H1 (cell line): ENCODE measurements at regions not wholly inside any gene's neighbourhood (a gene's known extent, or its start where the extent isn't known, plus 50 kb on each side); places are given as distances from the start of the nearest gene placed in this dataset.
A peak's percentile ranks its signal among the peaks of the same experiment; 100 is the strongest.

ENCODE experiments used
- CTCF ChIA-PET: fragments of 300-600 bp; sonication (Branson Sonifier 250); formaldehyde crosslinking; loops from one replicate; lab custom pipeline; 2021; ENCODE audit not compliant: partially characterized antibody; lab: Charles Lee
- POLR2A ChIA-PET: fragments of 300-600 bp; sonication (Branson Sonifier 250); formaldehyde crosslinking; loops from one replicate; lab custom pipeline; 2021; ENCODE audit warnings: inconsistent platforms; ENCODE audit not compliant: partially characterized antibody; lab: Charles Lee
- DNase-seq, 2 experiments: peaks; one replicate each; pipeline versions ENCODE4 v3.0.0 to v3.0.0-alpha.2; 2010 to 2022; ENCODE audit warnings: low spot score in 2 of 2, low read depth in 1 of 2, mixed read lengths in 1 of 2
- FAIRE-seq: peaks from 2 replicates; lab custom pipeline; 2011; peaks lifted over from hg19 to GRCh38; lab: Jason Lieb, UNC
- H2AFZ ChIP-seq: 2 replicates; pipeline ENCODE4 v1.8.1; 2012; ENCODE audit warnings: low read length, inconsistent platforms
- H2AK5ac ChIP-seq: 2 replicates; pipeline ENCODE4 v1.6.1; 2013; ENCODE audit warnings: low read depth, low read length
- H2BK120ac ChIP-seq: replicated peaks from 2 replicates; pipeline ENCODE3; 2013; ENCODE audit warnings: low read depth, low read length, inconsistent platforms
- H2BK12ac ChIP-seq: 2 replicates; pipeline ENCODE4 v1.6.1; 2013; ENCODE audit warnings: low read depth, low read length
- H2BK15ac ChIP-seq: 2 replicates; pipeline ENCODE4 v1.6.1; 2013; ENCODE audit warnings: low read length
- H2BK20ac ChIP-seq: 2 replicates; pipeline ENCODE4 v1.6.1; 2013; ENCODE audit warnings: low read length
- H2BK5ac ChIP-seq: 2 replicates; pipeline ENCODE4 v1.6.1; 2013; ENCODE audit warnings: low read depth, low read length
- H3K14ac ChIP-seq: 2 replicates; pipeline ENCODE4 v1.6.1; 2013; ENCODE audit warnings: inconsistent platforms; ENCODE audit not compliant: insufficient read length
- H3K18ac ChIP-seq: 2 replicates; pipeline ENCODE4 v1.6.1; 2013; ENCODE audit warnings: low read length; ENCODE audit errors: extremely low read depth
- H3K23ac ChIP-seq: 2 replicates; pipeline ENCODE4 v1.6.1; 2013; ENCODE audit warnings: inconsistent platforms; ENCODE audit not compliant: insufficient read length
- H3K23me2 ChIP-seq: 2 replicates; pipeline ENCODE4 v1.6.1; 2013; ENCODE audit warnings: low read depth, low read length
- H3K27ac ChIP-seq: 2 replicates; pipeline ENCODE4 v1.6.1; 2011; ENCODE audit warnings: low read depth, low read length, inconsistent platforms
- H3K27me3 ChIP-seq, 4 experiments: replicated peaks in 1 of 4; 1 replicate in 1 of 4; 2 replicates in 3 of 4; pipeline versions ENCODE4 v1.6.1 to v1.8.1; 2011 to 2013; ENCODE audit warnings: low read length in 3 of 4, mild to moderate bottlenecking in 3 of 4, inconsistent platforms in 2 of 4, mixed read lengths in 2 of 4, moderate library complexity in 1 of 4; ENCODE audit not compliant: control insufficient read depth in 3 of 4, insufficient read depth in 3 of 4; ENCODE audit errors: extremely low read depth in 1 of 4
- H3K36me3 ChIP-seq, 4 experiments: 2 replicates each; pipeline versions ENCODE4 v1.6.1 to v1.8.1; 2011 to 2013; ENCODE audit warnings: mild to moderate bottlenecking in 4 of 4, low read length in 3 of 4, moderate library complexity in 2 of 4, control low read depth in 1 of 4, inconsistent platforms in 1 of 4; ENCODE audit not compliant: insufficient read depth in 4 of 4, control insufficient read depth in 2 of 4
- H3K4ac ChIP-seq: replicated peaks from 2 replicates; pipeline ENCODE3; 2013; ENCODE audit warnings: low read length, low read depth, mixed read lengths, inconsistent platforms; ENCODE audit not compliant: insufficient read length
- H3K4me1 ChIP-seq, 4 experiments: replicated peaks in 1 of 4; 1 replicate in 1 of 4; 2 replicates in 3 of 4; pipeline versions ENCODE4 v1.6.1 to v1.8.1; 2011 to 2013; ENCODE audit warnings: low read length in 3 of 4, inconsistent platforms in 2 of 4, mixed read lengths in 1 of 4; ENCODE audit not compliant: insufficient read depth in 4 of 4, control insufficient read depth in 3 of 4
- H3K4me2 ChIP-seq, 2 experiments: 2 replicates each; pipeline versions ENCODE4 v1.6.1 to v1.8.1; 2011 to 2013; ENCODE audit warnings: low read depth in 2 of 2, low read length in 2 of 2, control low read depth in 1 of 2, inconsistent platforms in 1 of 2, mild to moderate bottlenecking in 1 of 2; ENCODE audit not compliant: insufficient read depth in 1 of 2
- H3K4me3 ChIP-seq, 4 experiments: fragments of 200-600, 300-600 bp in 1 of 4; sonication (generic), shearing (Covaris generic), sonication (Bioruptor Twin) in 1 of 4; 2 replicates each; pipeline versions ENCODE4 v1.5.1 to v1.8.1; 2011 to 2016; ENCODE audit warnings: low read length in 4 of 4, low read depth in 3 of 4, control low read depth in 2 of 4, inconsistent platforms in 2 of 4, mild to moderate bottlenecking in 2 of 4, mixed read lengths in 1 of 4, moderate library complexity in 1 of 4; ENCODE audit not compliant: insufficient read depth in 2 of 4; ENCODE audit errors: extremely low read depth in 1 of 4
- H3K56ac ChIP-seq: replicated peaks from 2 replicates; pipeline ENCODE3; 2013; ENCODE audit warnings: low read depth, mild to moderate bottlenecking, mixed read lengths, low read length, inconsistent platforms; ENCODE audit not compliant: insufficient read length
- H3K79me1 ChIP-seq: 2 replicates; pipeline ENCODE4 v1.6.1; 2013; ENCODE audit warnings: low read depth, low read length, control low read depth
- H3K79me2 ChIP-seq, 2 experiments: 2 replicates each; pipeline versions ENCODE4 v1.6.1 to v1.8.1; 2012 to 2013; ENCODE audit warnings: low read length in 2 of 2, mild to moderate bottlenecking in 2 of 2, inconsistent platforms in 1 of 2; ENCODE audit not compliant: insufficient read depth in 2 of 2, control insufficient read depth in 1 of 2
- H3K9ac ChIP-seq, 4 experiments: replicated peaks in 1 of 4; 1 replicate in 1 of 4; 2 replicates in 3 of 4; pipeline versions ENCODE4 v1.6.1 to v1.8.1; 2011 to 2013; ENCODE audit warnings: low read depth in 3 of 4, low read length in 3 of 4, control low read depth in 2 of 4, mild to moderate bottlenecking in 2 of 4, moderate library complexity in 2 of 4, inconsistent platforms in 1 of 4; ENCODE audit errors: extremely low read depth in 1 of 4
- H3K9me3 ChIP-seq, 2 experiments: 2 replicates each; pipeline versions ENCODE4 v1.6.1 to v1.8.1; 2012 to 2013; ENCODE audit warnings: mild to moderate bottlenecking in 2 of 2, moderate library complexity in 2 of 2, control low read depth in 1 of 2, inconsistent platforms in 1 of 2, low read depth in 1 of 2, low read length in 1 of 2, mixed read lengths in 1 of 2; ENCODE audit not compliant: insufficient read depth in 2 of 2
- H4K20me1 ChIP-seq, 2 experiments: replicated peaks in 1 of 2; 2 replicates each; pipeline versions ENCODE3 to v1.8.1; 2011 to 2013; ENCODE audit warnings: inconsistent platforms in 2 of 2, low read length in 2 of 2, mild to moderate bottlenecking in 1 of 2; ENCODE audit not compliant: insufficient read depth in 2 of 2, control insufficient read depth in 1 of 2
- H4K5ac ChIP-seq: 2 replicates; pipeline ENCODE4 v1.6.1; 2013; ENCODE audit warnings: low read length, low read depth, mixed read lengths, inconsistent platforms; ENCODE audit not compliant: insufficient read length
- H4K8ac ChIP-seq: 2 replicates; pipeline ENCODE4 v1.8.0; 2013; ENCODE audit warnings: mild to moderate bottlenecking, moderate library complexity, low read length, inconsistent platforms; ENCODE audit not compliant: insufficient read depth; ENCODE audit errors: extremely low read depth
- H4K91ac ChIP-seq: replicated peaks from 2 replicates; pipeline ENCODE3; 2013; ENCODE audit warnings: low read length, mixed read lengths, inconsistent platforms; ENCODE audit not compliant: insufficient read length
- CHD2 ChIP-seq: IDR thresholded peaks from 2 replicates; pipeline ENCODE4 v1.6.1; 2012; ENCODE audit warnings: low read length, improper control_type of control experiment
- CTBP2 ChIP-seq: IDR thresholded peaks from 2 replicates; pipeline ENCODE4 v1.7.0; 2011; ENCODE audit warnings: borderline replicate concordance, mild to moderate bottlenecking, moderate library complexity, mixed read lengths, low read length; ENCODE audit not compliant: insufficient read depth, insufficient read length
- CTCF ChIP-seq, 3 experiments: IDR thresholded peaks; 1 replicate in 2 of 3; 2 replicates in 1 of 3; pipeline versions ENCODE4 v1.5.1 to v1.6.1; 2011; ENCODE audit warnings: low read length in 3 of 3, mild to moderate bottlenecking in 3 of 3, inconsistent platforms in 2 of 3, low read depth in 1 of 3, moderate library complexity in 1 of 3; ENCODE audit not compliant: insufficient read depth in 1 of 3; ENCODE audit errors: control extremely low read depth in 1 of 3
- KDM5A ChIP-seq: fragments of 200-600 bp; IDR thresholded peaks from 2 replicates; pipeline ENCODE4 v1.7.1; 2012; ENCODE audit warnings: mild to moderate bottlenecking, low read length, inconsistent platforms, mixed read lengths
- PHF8 ChIP-seq: fragments of 200-600 bp; sonication (generic); conservative IDR thresholded peaks from 2 replicates; pipeline ENCODE4 v1.7.1; 2012; ENCODE audit warnings: low read depth, mild to moderate bottlenecking, inconsistent platforms, low read length, moderate library complexity
- POLR2A ChIP-seq, 2 experiments: IDR thresholded peaks; 1 replicate in 1 of 2; 2 replicates in 1 of 2; pipeline ENCODE4 v1.6.1; 2011; ENCODE audit warnings: low read depth in 2 of 2, low read length in 2 of 2, mild to moderate bottlenecking in 2 of 2; ENCODE audit errors: control extremely low read depth in 1 of 2
- RAD21 ChIP-seq, 2 experiments: IDR thresholded peaks in 1 of 2; conservative IDR thresholded peaks in 1 of 2; 2 replicates each; pipeline ENCODE4 v1.6.1; 2011; ENCODE audit warnings: low read depth in 2 of 2, low read length in 2 of 2, improper control_type of control experiment in 1 of 2, inconsistent platforms in 1 of 2, mild to moderate bottlenecking in 1 of 2, moderate library complexity in 1 of 2
- RXRA ChIP-seq: IDR thresholded peaks from 2 replicates; pipeline ENCODE4 v1.6.1; 2011; ENCODE audit warnings: low read depth, mild to moderate bottlenecking, low read length, moderate library complexity; ENCODE audit not compliant: insufficient read depth
- SP1 ChIP-seq: IDR thresholded peaks from 2 replicates; pipeline ENCODE4 v1.6.1; 2011; ENCODE audit warnings: low read depth, low read length
- TAF7 ChIP-seq: optimal IDR thresholded peaks from 2 replicates; pipeline ENCODE3; 2011; ENCODE audit warnings: low read depth, mild to moderate bottlenecking, inconsistent platforms, low read length, moderate library complexity, borderline replicate concordance
- ZNF274 ChIP-seq: IDR thresholded peaks from 2 replicates; pipeline ENCODE4 v1.7.0; 2012; ENCODE audit warnings: low read length, borderline replicate concordance; ENCODE audit errors: extremely low read depth
- WGBS, 2 experiments: shearing (Covaris generic) in 1 of 2; methylation state at CpG; one replicate each; pipeline versions ENCODE4 v1.1.6 to v1.1.7; 2013 to 2015; ENCODE audit warnings: low lambda C conversion rate in 2 of 2, mixed read lengths in 2 of 2, inconsistent platforms in 1 of 2, low coverage in 1 of 2, missing lambda C conversion rate in 1 of 2; ENCODE audit not compliant: insufficient replicate concordance in 2 of 2, insufficient coverage in 1 of 2, insufficient read length in 1 of 2; ENCODE audit errors: extremely low coverage in 1 of 2, missing lambda C conversion rate in 1 of 2; 5-methylcytosine and 5-hydroxymethylcytosine counted together

- POLR2A ChIA-PET, result no interaction called here
- CTCF ChIA-PET, result interaction anchor here (0.7 to 2.9 kb wide), 24 partner anchors 8 to 1641 kb away, joined by 3 to 12 read pairs (median 4); no protein-coding TSS in a partner anchor
- 53% methylated on average over 2 of the region's 2 CpGs; no CpG with 5 or more reads in 1 of the 2 experiments for WGBS, 2 experiments
- Histone ChIP-seq H3K23me2 (no peaks in the 10 kb centered on the region), H4K20me1 (no peaks in the 10 kb centered on the region), H4K91ac (no peak overlapping the region), H3K4ac (no peak overlapping the region), H3K27me3 (no peaks in the 10 kb centered on the region), H2BK5ac (no peak overlapping the region), H3K4me1 (peaks cover 0 to 2% (median 0%) of the 10 kb centered on the region in 4 experiments; a peak in 1 of 7 replicates), H3K14ac (no peak overlapping the region), H2BK20ac (no peak overlapping the region), H2AK5ac (no peak overlapping the region), H3K56ac (no peak overlapping the region), H3K9me3 (no peaks in the 10 kb centered on the region), H3K27ac (no peak overlapping the region), H3K9ac (no peak overlapping the region), H3K23ac (no peak overlapping the region), H2BK12ac (no peak overlapping the region), H2AFZ (no peak overlapping the region), H4K5ac (no peak overlapping the region), H3K4me2 (no peak overlapping the region), H3K18ac (no peak overlapping the region), H2BK15ac (no peak overlapping the region), H2BK120ac (no peak overlapping the region), H3K36me3 (no peaks in the 10 kb centered on the region), H3K4me3 (no peak overlapping the region), H3K79me1 (no peaks in the 10 kb centered on the region), H3K79me2 (no peaks in the 10 kb centered on the region), H4K8ac (no peak overlapping the region)
- DNase-seq, result no peak
- FAIRE-seq, result no peak
- TF ChIP-seq CHD2, result no peak
- no peak for TF ChIP-seq KDM5A
- no peak for TF ChIP-seq ZNF274
- no peak for TF ChIP-seq POLR2A (IDR thresholded peaks at IDR 0.05; ENCODE audit: control extremely low read depth in 1 of 2, low read depth in 2 of 2, low read length in 2 of 2)
- no peak for TF ChIP-seq CTBP2
- TF ChIP-seq PHF8, result no peak
- no peak for TF ChIP-seq TAF7
- TF ChIP-seq SP1, result no peak
- TF ChIP-seq RXRA, result no peak
- TF ChIP-seq CTCF (IDR thresholded peaks at IDR 0.05; ENCODE audit: control extremely low read depth in 1 of 3, insufficient read depth in 1 of 3, low read depth in 1 of 3, low read length in 3 of 3), result peak in 2 of 3 experiments; percentile 24 to 44; a peak in 2 of 4 replicates
- TF ChIP-seq RAD21 (IDR thresholded peaks at IDR 0.05 in 1 of 2, conservative IDR thresholded peaks at IDR 0.05 in 1 of 2; ENCODE audit: low read depth in 2 of 2, low read length in 2 of 2), result peak; percentile 77 to 89
Measured at GRCh38 chr1:98468111-98468717, 193.3 kb upstream of the SNX7 start.
